ENCODE measurements at regions not wholly inside any gene's neighbourhood (a gene's known extent, or its start where the extent isn't known, plus 50 kb on each side); places are given as distances from the start of the nearest gene placed in this dataset.

GRCh38 chr13:111954661-111955411 is 112.1 kb upstream of the SOX1 start:
- no peak overlapping the region for H3K4me2 ChIP-seq (ENCODE audit: insufficient read depth in 1 of 2, low read depth in 2 of 2, low read length in 2 of 2)
- H4K5ac ChIP-seq (ENCODE audit: insufficient read length, low read depth, low read length) = no peak overlapping the region

More at GRCh38 chr13:111954661-111955411, 112.1 kb upstream of the SOX1 start:
- H3K27ac ChIP-seq (ENCODE audit: low read depth, low read length) = no peak overlapping the region
- no peak overlapping the region for H2BK5ac ChIP-seq (ENCODE audit: low read depth, low read length)
- FAIRE-seq = no peak
- H3K23me2 ChIP-seq (ENCODE audit: low read depth, low read length) = peaks cover 2% of the 10 kb centered on the region; the same call in 1 of the 2 replicates
- no peaks in the 10 kb centered on the region for H3K79me2 ChIP-seq (ENCODE audit: control insufficient read depth in 1 of 2, insufficient read depth in 2 of 2, low read length in 2 of 2)
- H2BK20ac ChIP-seq (ENCODE audit: low read length) = no peak overlapping the region
- H3K23ac ChIP-seq (ENCODE audit: insufficient read length) = no peak overlapping the region
- CTCF ChIA-PET (ENCODE audit: partially characterized antibody) = no interaction called here
- H3K18ac ChIP-seq (ENCODE audit: extremely low read depth, low read length) = no peak overlapping the region
- no peak overlapping the region for H3K4me3 ChIP-seq (ENCODE audit: extremely low read depth in 1 of 4, insufficient read depth in 2 of 4, low read depth in 3 of 4, low read length in 4 of 4)
- H3K9me3 ChIP-seq (ENCODE audit: insufficient read depth in 2 of 2, low read depth in 1 of 2, low read length in 1 of 2) = peaks cover 7 to 9% of the 10 kb centered on the region in 2 experiments; a peak in 2 of 4 replicates
- H2AK5ac ChIP-seq (ENCODE audit: low read depth, low read length) = no peak overlapping the region
- no peak overlapping the region for H3K4ac ChIP-seq (replicated peaks; ENCODE audit: insufficient read length, low read depth, low read length)
- no peaks in the 10 kb centered on the region for H3K27me3 ChIP-seq (replicated peaks in 1 of 4; ENCODE audit: control insufficient read depth in 3 of 4, extremely low read depth in 1 of 4, insufficient read depth in 3 of 4, low read length in 3 of 4)
- TF ChIP-seq BRCA1 (IDR thresholded peaks at IDR 0.05; ENCODE audit: low read depth, low read length) = no peak
- H2BK15ac ChIP-seq (ENCODE audit: low read length) = peak overlapping the region; percentile 62; the same call in 1 of the 2 replicates
- H2BK12ac ChIP-seq (ENCODE audit: low read depth, low read length) = 0 out of 2 replicates have a peak overlapping the region, but pooled peaks have one; percentile 41
- POLR2A ChIA-PET (ENCODE audit: partially characterized antibody) = no interaction called here
- H3K56ac ChIP-seq (replicated peaks; ENCODE audit: insufficient read length, low read depth, low read length) = no peak overlapping the region
- no peaks in the 10 kb centered on the region for H4K20me1 ChIP-seq (replicated peaks in 1 of 2; ENCODE audit: control insufficient read depth in 1 of 2, insufficient read depth in 2 of 2, low read length in 2 of 2)
- no peak overlapping the region for H4K8ac ChIP-seq (ENCODE audit: extremely low read depth, insufficient read depth, low read length)
- no peaks in the 10 kb centered on the region for H3K36me3 ChIP-seq (ENCODE audit: control insufficient read depth in 2 of 4, insufficient read depth in 4 of 4, low read length in 3 of 4)
- no peaks in the 10 kb centered on the region; a peak in 2 of 7 replicates for H3K4me1 ChIP-seq (replicated peaks in 1 of 4; ENCODE audit: control insufficient read depth in 3 of 4, insufficient read depth in 4 of 4, low read length in 3 of 4)
- H3K14ac ChIP-seq (ENCODE audit: insufficient read length) = no peak overlapping the region
- DNase-seq (ENCODE audit: low read depth in 1 of 2, low spot score in 2 of 2) = peak in 1 of 2 experiments; percentile 41
- H4K91ac ChIP-seq (replicated peaks; ENCODE audit: insufficient read length, low read length) = peak overlapping the region; percentile 25
- H3K9ac ChIP-seq (replicated peaks in 1 of 4; ENCODE audit: extremely low read depth in 1 of 4, low read depth in 3 of 4, low read length in 3 of 4) = no peak overlapping the region
- H2BK120ac ChIP-seq (replicated peaks; ENCODE audit: low read depth, low read length) = no peak overlapping the region
- no peaks in the 10 kb centered on the region for H3K79me1 ChIP-seq (ENCODE audit: low read depth, low read length)
- H2AFZ ChIP-seq (ENCODE audit: low read length) = no peak overlapping the region
- WGBS, 2 experiments (ENCODE audit: extremely low coverage in 1 of 2, insufficient coverage in 1 of 2, insufficient read length in 1 of 2, insufficient replicate concordance in 2 of 2, low coverage in 1 of 2, low lambda C conversion rate in 2 of 2, missing lambda C conversion rate in 1 of 2) = 86% methylated on average over 18 of the region's 18 CpGs; no CpG with 5 or more reads in 1 of the 2 experiments
